KMS-11 (cell line): ENCODE measurements at regions not wholly inside any gene's neighbourhood (a gene's known extent, or its start where the extent isn't known, plus 50 kb on each side); places are given as distances from the start of the nearest gene placed in this dataset.
A peak's percentile ranks its signal among the peaks of the same experiment; 100 is the strongest.

ENCODE experiments used
- H2AFZ ChIP-seq: fragments of 200-600 bp; sonication (generic); 2 replicates; pipeline ENCODE4 v1.6.1; 2016; ENCODE audit warnings: antibody characterized with exemption, mixed run types, low read depth
- H3K27ac ChIP-seq: fragments of 200-600 bp; sonication (generic); 2 replicates; pipeline ENCODE4 v1.6.1; 2016; ENCODE audit warnings: mild to moderate bottlenecking, mixed run types
- H3K27me3 ChIP-seq: fragments of 200-600 bp; sonication (generic); 2 replicates; pipeline ENCODE4 v1.6.1; 2017; ENCODE audit warnings: mild to moderate bottlenecking, low read depth, mixed run types, moderate library complexity; ENCODE audit not compliant: insufficient read depth
- H3K36me3 ChIP-seq: fragments of 200-600 bp; sonication (generic); 2 replicates; pipeline ENCODE4 v1.6.1; 2017; ENCODE audit warnings: mild to moderate bottlenecking, mixed run types; ENCODE audit not compliant: insufficient read depth
- H3K4me1 ChIP-seq: fragments of 200-600 bp; sonication (generic); 2 replicates; pipeline ENCODE4 v1.6.1; 2016; ENCODE audit warnings: mild to moderate bottlenecking, low read depth, mixed run types; ENCODE audit not compliant: poor library complexity, severe bottlenecking
- H3K4me2 ChIP-seq: fragments of 200-600 bp; sonication (generic); 2 replicates; pipeline ENCODE4 v1.7.0; 2016; ENCODE audit warnings: mild to moderate bottlenecking, mixed run types
- H3K4me3 ChIP-seq: fragments of 200-600 bp; sonication (generic); IDR thresholded peaks from 2 replicates; pipeline ENCODE4 v1.6.1; 2017; ENCODE audit warnings: low read depth, low read length, mixed read lengths; ENCODE audit not compliant: insufficient read depth
- H3K79me2 ChIP-seq: fragments of 200-600 bp; sonication (generic); 2 replicates; pipeline ENCODE4 v1.6.1; 2016; ENCODE audit warnings: low read depth, mixed run types; ENCODE audit not compliant: insufficient read depth
- H3K9ac ChIP-seq: fragments of 200-600 bp; sonication (generic); 2 replicates; pipeline ENCODE4 v1.6.1; 2016; ENCODE audit warnings: mild to moderate bottlenecking, mixed run types
- H4K20me1 ChIP-seq: fragments of 200-600 bp; sonication (generic); 2 replicates; pipeline ENCODE4 v1.6.1; 2016; ENCODE audit warnings: mild to moderate bottlenecking, mixed run types; ENCODE audit not compliant: insufficient read depth
- CTCF ChIP-seq: fragments of 200-600 bp; sonication (generic); conservative IDR thresholded peaks from 2 replicates; pipeline ENCODE4 v1.6.1; 2017; ENCODE audit warnings: low read depth, mild to moderate bottlenecking, antibody characterized with exemption, low read length, moderate library complexity, mixed read lengths

- H3K79me2 ChIP-seq: no peaks in the 10 kb centered on the region
- H3K4me3 ChIP-seq: no peak overlapping the region
- no peaks in the 10 kb centered on the region for H4K20me1 ChIP-seq
- no peaks in the 10 kb centered on the region for H3K27me3 ChIP-seq
- H3K36me3 ChIP-seq: no peaks in the 10 kb centered on the region
- no peak overlapping the region for H3K4me2 ChIP-seq
- no peak overlapping the region for H3K9ac ChIP-seq
- no peaks in the 10 kb centered on the region for H3K4me1 ChIP-seq
- TF ChIP-seq CTCF: no peak
- no peak overlapping the region for H2AFZ ChIP-seq
- no peak overlapping the region for H3K27ac ChIP-seq
Observed at GRCh38 chr2:180559038-180559437, 421.4 kb upstream of the UBE2E3 start.

GRCh38 chr2:180555391-180555965 lies 424.9 kb upstream of the UBE2E3 start:
- Histone ChIP-seq H3K4me1 (no peaks in the 10 kb centered on the region), H3K36me3 (no peaks in the 10 kb centered on the region), H3K9ac (no peak overlapping the region), H3K4me2 (no peak overlapping the region), H3K4me3 (no peak overlapping the region), H3K27ac (no peak overlapping the region), H3K79me2 (no peaks in the 10 kb centered on the region), H2AFZ (no peak overlapping the region), H4K20me1 (no peaks in the 10 kb centered on the region), H3K27me3 (no peaks in the 10 kb centered on the region)
- no peak for TF ChIP-seq CTCF

- Histone ChIP-seq H3K27ac (no peak overlapping the region), H2AFZ (no peak overlapping the region)
Observed at GRCh38 chr2:180554330-180554729, 426.1 kb upstream of the UBE2E3 start.

GRCh38 chr2:180553094-180553715 lies 427.2 kb upstream of the UBE2E3 start:
- no peaks in the 10 kb centered on the region for H4K20me1 ChIP-seq
- TF ChIP-seq CTCF: no peak
- no peaks in the 10 kb centered on the region for H3K36me3 ChIP-seq
- H2AFZ ChIP-seq: 0 out of 2 replicates have a peak overlapping the region, but pooled peaks have one; percentile 16
- no peak overlapping the region for H3K9ac ChIP-seq
- H3K79me2 ChIP-seq: no peaks in the 10 kb centered on the region
- H3K4me2 ChIP-seq: peak overlapping the region; percentile 38
- no peaks in the 10 kb centered on the region for H3K4me1 ChIP-seq
- no peaks in the 10 kb centered on the region for H3K27me3 ChIP-seq
- no peak overlapping the region for H3K27ac ChIP-seq
- no peak overlapping the region for H3K4me3 ChIP-seq

More at GRCh38 chr2:180554330-180554729, 426.1 kb upstream of the UBE2E3 start:
- no peak overlapping the region for H3K4me3 ChIP-seq
- H4K20me1 ChIP-seq: no peaks in the 10 kb centered on the region
- H3K9ac ChIP-seq: no peak overlapping the region
- no peaks in the 10 kb centered on the region for H3K36me3 ChIP-seq
- TF ChIP-seq CTCF: no peak
- no peaks in the 10 kb centered on the region for H3K79me2 ChIP-seq
- H3K27me3 ChIP-seq: no peaks in the 10 kb centered on the region
- H3K4me2 ChIP-seq: no peak overlapping the region
- no peaks in the 10 kb centered on the region for H3K4me1 ChIP-seq
